HEK293T (cell line): ENCODE measurements at regions not wholly inside any gene's neighbourhood (a gene's known extent, or its start where the extent isn't known, plus 50 kb on each side); places are given as distances from the start of the nearest gene placed in this dataset.

Experiments
- CTCF ChIA-PET: fragments of 350-600 bp; formaldehyde crosslinking; extraction: SDS; loops from one replicate; lab custom pipeline; 2021; ENCODE audit warnings: antibody characterized with exemption, inconsistent platforms; lab: Yijun Ruan, JAX
- POLR2A ChIA-PET: fragments of 350-600 bp; formaldehyde crosslinking; extraction: SDS; loops from one replicate; lab custom pipeline; 2020; ENCODE audit warnings: antibody characterized with exemption, inconsistent platforms; lab: Yijun Ruan, JAX
- DNase-seq: peaks from one replicate; pipeline ENCODE4 v3.0.0; 2012; ENCODE audit warnings: mixed read lengths; ENCODE audit errors: extremely low spot score
- ARNT ChIP-seq: fragments of 450-650 bp; IDR thresholded peaks from 2 replicates; pipeline ENCODE4 v1.6.1; 2017; ENCODE audit warnings: mild to moderate bottlenecking
- BHLHE40 ChIP-seq: fragments of 450-650 bp; IDR thresholded peaks from 2 replicates; pipeline ENCODE4 v1.6.1; 2016; ENCODE audit warnings: mild to moderate bottlenecking, moderate library complexity, borderline replicate concordance
- CTBP1 ChIP-seq: fragments of 450-650 bp; IDR thresholded peaks from 2 replicates; pipeline ENCODE4 v1.6.1; 2016; ENCODE audit warnings: borderline replicate concordance
- ELF4 ChIP-seq: fragments of 450-650 bp; IDR thresholded peaks from 2 replicates; pipeline ENCODE4 v1.6.1; 2017; ENCODE audit warnings: antibody characterized with exemption
- FOXA1 ChIP-seq: fragments of 450-650 bp; IDR thresholded peaks from 2 replicates; pipeline ENCODE4 v1.6.1; 2016; ENCODE audit warnings: mild to moderate bottlenecking
- FOXK2 ChIP-seq: fragments of 450-650 bp; IDR thresholded peaks from 2 replicates; pipeline ENCODE4 v1.6.1; 2016; ENCODE audit warnings: mild to moderate bottlenecking
- FOXM1 ChIP-seq: fragments of 450-650 bp; IDR thresholded peaks from 2 replicates; pipeline ENCODE4 v1.6.1; 2017; ENCODE audit warnings: mild to moderate bottlenecking, borderline replicate concordance
- HDGF ChIP-seq: fragments of 450-650 bp; IDR thresholded peaks from 2 replicates; pipeline ENCODE4 v1.6.1; 2017; ENCODE audit warnings: antibody characterized with exemption, borderline replicate concordance
- L3MBTL2 ChIP-seq: fragments of 450-650 bp; conservative IDR thresholded peaks from 2 replicates; pipeline ENCODE4 v1.6.1; 2016; ENCODE audit warnings: mild to moderate bottlenecking
- LEF1 ChIP-seq: fragments of 450-650 bp; IDR thresholded peaks from 2 replicates; pipeline ENCODE4 v1.6.1; 2017; ENCODE audit warnings: mild to moderate bottlenecking, borderline replicate concordance
- NFRKB ChIP-seq: fragments of 450-650 bp; IDR thresholded peaks from 2 replicates; pipeline ENCODE4 v1.6.1; 2016; ENCODE audit warnings: mild to moderate bottlenecking, moderate library complexity
- PKNOX1 ChIP-seq: fragments of 450-650 bp; IDR thresholded peaks from 2 replicates; pipeline ENCODE4 v1.6.1; 2016
- SP1 ChIP-seq: fragments of 450-650 bp; IDR thresholded peaks from 2 replicates; pipeline ENCODE4 v1.6.1; 2017
- SUZ12 ChIP-seq: fragments of 450-650 bp; IDR thresholded peaks from 2 replicates; pipeline ENCODE4 v1.6.1; 2016; ENCODE audit warnings: mild to moderate bottlenecking
- TARDBP ChIP-seq: fragments of 450-650 bp; IDR thresholded peaks from 2 replicates; pipeline ENCODE4 v1.6.1; 2016
- ZNF384 ChIP-seq: fragments of 450-650 bp; IDR thresholded peaks from 2 replicates; pipeline ENCODE4 v1.6.1; 2016

GRCh38 chr10:44647877-44648542 is 263.1 kb upstream of the CXCL12 start:
- DNase-seq, result no peak
- ChIA-PET CTCF (no interaction called here), POLR2A (no interaction called here)
- TF ChIP-seq FOXM1 (no peak), SP1 (no peak), CTBP1 (no peak), NFRKB (no peak), LEF1 (no peak), ZNF384 (no peak), BHLHE40 (no peak), ARNT (no peak), SUZ12 (no peak), HDGF (no peak), TARDBP (no peak), L3MBTL2 (no peak), ELF4 (no peak), PKNOX1 (no peak), FOXK2 (no peak), FOXA1 (no peak)

DNA sequence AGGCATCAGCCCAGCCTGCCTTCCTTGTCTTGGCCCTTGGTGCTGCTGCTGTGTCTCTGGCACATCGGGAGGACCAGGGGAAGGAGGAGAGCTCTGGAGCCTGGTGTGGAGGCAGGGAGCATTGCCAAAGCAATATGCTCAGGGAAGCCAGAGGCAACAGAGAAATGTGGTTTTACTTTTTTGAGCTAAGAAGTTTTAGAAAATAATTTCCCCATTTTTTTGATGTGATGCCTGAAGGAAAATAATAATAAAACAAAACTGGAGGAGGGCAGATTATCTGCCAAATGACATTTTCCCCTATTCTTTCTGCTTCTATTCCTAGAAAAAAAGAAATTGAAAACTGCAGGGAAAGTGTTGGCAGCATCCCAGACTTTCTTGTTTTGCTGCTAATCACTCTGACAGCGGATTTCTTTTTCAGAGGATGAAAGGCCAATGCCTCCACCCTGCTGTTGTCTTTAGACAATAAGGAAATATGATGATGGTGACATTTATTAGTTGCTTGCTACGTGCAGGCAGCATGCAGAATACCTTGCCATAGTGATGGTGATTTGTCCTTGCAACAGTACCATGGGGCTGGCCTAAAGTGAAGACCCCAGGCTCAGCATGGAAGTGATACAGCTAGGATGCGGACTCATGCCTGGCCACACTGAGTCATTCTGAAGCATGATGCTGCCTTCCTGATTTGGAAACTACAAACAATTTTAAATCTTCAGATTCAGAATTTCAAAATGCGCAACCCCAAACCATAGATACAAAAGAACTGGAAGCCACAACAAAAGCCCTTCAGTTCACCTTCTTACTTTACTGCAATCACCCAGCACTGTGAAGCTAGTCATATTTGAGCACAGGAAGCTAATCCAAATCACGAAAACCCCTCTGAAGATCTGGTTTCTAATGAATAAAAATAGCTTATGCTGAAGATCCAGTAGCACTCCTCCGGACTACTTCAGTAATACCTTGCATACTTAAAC is 260.2 kb upstream of the TMEM72 start:
- TF ChIP-seq SP1, result no peak
- TF ChIP-seq LEF1, result no peak
- no peak for TF ChIP-seq HDGF
- no peak for TF ChIP-seq BHLHE40
- TF ChIP-seq NFRKB, result no peak
- TF ChIP-seq FOXK2, result no peak
- no peak for TF ChIP-seq TARDBP
- CTCF ChIA-PET, result no interaction called here
- no peak for DNase-seq
- POLR2A ChIA-PET, result no interaction called here

- TF ChIP-seq SUZ12, result no peak
- no peak for TF ChIP-seq BHLHE40
- TF ChIP-seq HDGF, result no peak
- TF ChIP-seq LEF1, result no peak
- TF ChIP-seq PKNOX1, result no peak
- TF ChIP-seq SP1, result no peak
- no peak for TF ChIP-seq TARDBP
- DNase-seq, result no peak
- POLR2A ChIA-PET, result no interaction called here
- CTCF ChIA-PET, result no interaction called here
Observed at GRCh38 chr10:44651834-44652233, 259.3 kb upstream of the TMEM72 start.

DNA sequence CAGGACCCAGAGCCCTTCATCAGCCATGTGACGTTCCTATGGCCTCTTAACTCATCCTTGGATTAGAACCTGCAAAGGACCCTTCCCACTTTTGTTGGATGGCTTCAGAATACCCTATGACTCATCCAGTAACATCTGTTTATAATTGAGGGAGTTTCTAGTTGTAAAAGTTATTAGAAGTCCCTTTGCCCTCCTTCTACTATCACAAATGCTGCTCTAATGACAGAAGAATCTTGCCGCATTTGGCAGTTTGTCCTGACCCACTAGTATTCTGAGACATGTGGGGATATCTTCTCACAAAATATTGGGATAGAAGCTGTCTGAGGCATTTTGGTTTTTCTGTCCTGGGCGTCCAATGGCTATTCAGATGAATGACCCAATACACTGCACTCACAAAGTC is 251.8 kb upstream of the TMEM72 start:
- TF ChIP-seq ELF4 (no peak), CTBP1 (no peak), NFRKB (no peak), ARNT (no peak), ZNF384 (no peak), FOXA1 (no peak), HDGF (no peak), PKNOX1 (no peak)

GRCh38 chr10:44660271-44660670 is 250.9 kb upstream of the TMEM72 start:
- TF ChIP-seq FOXK2, result no peak
- TF ChIP-seq SUZ12, result no peak
- TF ChIP-seq PKNOX1, result no peak
- no peak for TF ChIP-seq BHLHE40
- TF ChIP-seq NFRKB, result no peak
- TF ChIP-seq CTBP1, result no peak
- no peak for TF ChIP-seq ARNT
- TF ChIP-seq FOXA1, result no peak
- TF ChIP-seq L3MBTL2, result no peak
- DNase-seq, result no peak
- POLR2A ChIA-PET, result interaction anchor here (0.6 kb wide), 1 partner anchor 154 kb away, joined by 3 read pairs; no protein-coding TSS in a partner anchor
- CTCF ChIA-PET, result interaction anchor here (0.5 kb wide), 1 partner anchor 575 kb away, joined by 3 read pairs; no protein-coding TSS in a partner anchor

More for the DNA sequence above, 251.8 kb upstream of the TMEM72 start:
- POLR2A ChIA-PET, result no interaction called here
- CTCF ChIA-PET, result no interaction called here
- no peak for DNase-seq

- POLR2A ChIA-PET, result no interaction called here
- CTCF ChIA-PET, result no interaction called here
- TF ChIP-seq FOXM1 (no peak), PKNOX1 (no peak)
- DNase-seq, result no peak
Observed at GRCh38 chr10:44662051-44662450, 249.1 kb upstream of the TMEM72 start.
